ENCODE measurements at regions not wholly inside any gene's neighbourhood (a gene's known extent, or its start where the extent isn't known, plus 50 kb on each side); places are given as distances from the start of the nearest gene placed in this dataset.

DNA sequence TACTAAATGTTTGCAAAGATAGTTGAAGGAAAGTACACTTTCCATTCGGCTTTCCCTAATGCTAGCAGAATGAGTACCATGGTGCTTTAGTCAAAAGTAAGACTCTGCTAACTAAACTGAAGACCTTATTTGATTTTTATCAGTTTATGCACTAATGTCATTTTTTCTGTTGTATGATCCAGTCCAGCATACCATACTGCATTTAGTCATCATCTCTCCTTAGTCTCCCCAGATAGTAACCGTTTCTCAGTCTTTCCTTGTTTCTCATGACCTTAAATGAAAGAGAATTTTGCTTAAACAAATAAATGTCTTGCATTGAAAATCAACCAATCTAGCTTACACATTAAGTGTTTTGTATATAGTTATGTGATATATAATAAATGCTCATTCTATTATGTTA lies 529.5 kb upstream of the SEMA3D start:
- TF ChIP-seq CEBPB (IDR thresholded peaks at IDR 0.05), result no peak
- no peak for TF ChIP-seq TAF1 (IDR thresholded peaks at IDR 0.05; ENCODE audit: low read depth)
- no peak for TF ChIP-seq YY1 (IDR thresholded peaks at IDR 0.05; ENCODE audit: low read depth)
- TF ChIP-seq EP300 (IDR thresholded peaks at IDR 0.05; ENCODE audit: borderline replicate concordance), result no peak
- no peak for TF ChIP-seq EGR1 (IDR thresholded peaks at IDR 0.05)

Measured in Ishikawa (cell line).